ENCODE measurements at regions not wholly inside any gene's neighbourhood (a gene's known extent, or its start where the extent isn't known, plus 50 kb on each side); places are given as distances from the start of the nearest gene placed in this dataset.

- TF ChIP-seq CTCF (IDR thresholded peaks at IDR 0.05; ENCODE audit: insufficient read depth, low read depth, low read length) = no peak
- DNase-seq (ENCODE audit: low read depth) = no peak
- H3K4me3 ChIP-seq (ENCODE audit: low read depth, low read length) = no peak overlapping the region
Measured at GRCh38 chr11:69965821-69966582, 112.1 kb upstream of the ANO1 start.

GRCh38 chr11:69966583-69966835 lies 111.6 kb upstream of the ANO1 start:
- no peak overlapping the region for H3K4me3 ChIP-seq (ENCODE audit: low read depth, low read length)
- TF ChIP-seq CTCF (IDR thresholded peaks at IDR 0.05; ENCODE audit: insufficient read depth, low read depth, low read length) = no peak
- no peak for DNase-seq (ENCODE audit: low read depth)

- no peak for DNase-seq (ENCODE audit: low read depth)
- TF ChIP-seq CTCF (IDR thresholded peaks at IDR 0.05; ENCODE audit: insufficient read depth, low read depth, low read length) = no peak
- no peak overlapping the region for H3K4me3 ChIP-seq (ENCODE audit: low read depth, low read length)
Measured at GRCh38 chr11:69966910-69967483, 111.1 kb upstream of the ANO1 start.

- H3K4me3 ChIP-seq (ENCODE audit: low read depth, low read length) = no peak overlapping the region
- TF ChIP-seq CTCF (IDR thresholded peaks at IDR 0.05; ENCODE audit: insufficient read depth, low read depth, low read length) = no peak
- DNase-seq (ENCODE audit: low read depth) = no peak
Measured at GRCh38 chr11:69967484-69967883, 110.6 kb upstream of the ANO1 start.

GRCh38 chr11:69968396-69969347 lies 109.4 kb upstream of the ANO1 start:
- no peak overlapping the region for H3K4me3 ChIP-seq (ENCODE audit: low read depth, low read length)
- peak; percentile 5 for DNase-seq (ENCODE audit: low read depth)
- TF ChIP-seq CTCF (IDR thresholded peaks at IDR 0.05; ENCODE audit: insufficient read depth, low read depth, low read length) = no peak

- no peak for TF ChIP-seq CTCF (IDR thresholded peaks at IDR 0.05; ENCODE audit: insufficient read depth, low read depth, low read length)
- no peak for DNase-seq (ENCODE audit: low read depth)
- H3K4me3 ChIP-seq (ENCODE audit: low read depth, low read length) = no peak overlapping the region
Measured at GRCh38 chr11:69969890-69970784, 108.0 kb upstream of the ANO1 start.
